CD4-positive, alpha-beta memory T cell (primary cell): ENCODE measurements at regions not wholly inside any gene's neighbourhood (a gene's known extent, or its start where the extent isn't known, plus 50 kb on each side); places are given as distances from the start of the nearest gene placed in this dataset.

Experiments used
- CTCF ChIA-PET: fragments of 350-600 bp; sonication (Branson Sonifier 250); formaldehyde crosslinking; loops from one replicate; lab custom pipeline; 2021; ENCODE audit warnings: inconsistent platforms; ENCODE audit not compliant: partially characterized antibody; lab: Charles Lee
- POLR2A ChIA-PET: fragments of 350-600 bp; sonication (Branson Sonifier 250); formaldehyde crosslinking; loops from one replicate; lab custom pipeline; 2021; ENCODE audit not compliant: partially characterized antibody; lab: Charles Lee
- DNase-seq, 5 donors: peaks; one replicate each; pipeline versions ENCODE4 v3.0.0 to v3.0.0-alpha.2; 2020 to 2022; ENCODE audit warnings: mixed read lengths in 1 of 5
- H3K27ac ChIP-seq: one replicate; pipeline ENCODE4 v1.7.0; 2013; ENCODE audit warnings: low read depth, low read length
- H3K27me3 ChIP-seq: 2 replicates; pipeline ENCODE4 v1.7.0; 2013; ENCODE audit warnings: mild to moderate bottlenecking, low read length, moderate library complexity; ENCODE audit not compliant: insufficient read depth
- H3K36me3 ChIP-seq: 2 replicates; pipeline ENCODE4 v1.7.0; 2013; ENCODE audit warnings: mild to moderate bottlenecking, low read length, moderate library complexity; ENCODE audit not compliant: insufficient read depth
- H3K4me1 ChIP-seq: 2 replicates; pipeline ENCODE4 v1.7.0; 2013; ENCODE audit warnings: mild to moderate bottlenecking, low read length, moderate library complexity; ENCODE audit not compliant: insufficient read depth
- H3K4me3 ChIP-seq, 2 donors: one replicate each; pipeline ENCODE4 v1.7.0; 2013; ENCODE audit warnings: low read length in 2 of 2, mild to moderate bottlenecking in 1 of 2
- H3K9me3 ChIP-seq, 2 donors: one replicate each; pipeline ENCODE4 v1.7.0; 2013; ENCODE audit warnings: low read length in 2 of 2, control low read depth in 1 of 2; ENCODE audit not compliant: control insufficient read depth in 1 of 2
- H3K27ac Mint-ChIP-seq, 7 donors: one replicate each; pipeline ENCODE4 v1.8.0; 2020 to 2021; ENCODE audit warnings: mixed read lengths in 7 of 7, mild to moderate bottlenecking in 6 of 7, inconsistent platforms in 3 of 7, moderate library complexity in 3 of 7
- H3K27me3 Mint-ChIP-seq, 2 donors: one replicate each; pipeline ENCODE4 v1.8.0; 2020 to 2021; ENCODE audit warnings: mixed read lengths in 2 of 2
- H3K36me3 Mint-ChIP-seq, 2 donors: one replicate each; pipeline ENCODE4 v1.8.0; 2020 to 2021; ENCODE audit warnings: mixed read lengths in 2 of 2, inconsistent platforms in 1 of 2, mild to moderate bottlenecking in 1 of 2
- H3K4me1 Mint-ChIP-seq, 4 donors: one replicate each; pipeline ENCODE4 v1.8.0; 2020 to 2021; ENCODE audit warnings: mixed read lengths in 4 of 4, mild to moderate bottlenecking in 1 of 4
- H3K4me3 Mint-ChIP-seq, 8 donors: one replicate each; pipeline ENCODE4 v1.8.0; 2020 to 2021; ENCODE audit warnings: mixed read lengths in 8 of 8, mild to moderate bottlenecking in 7 of 8, moderate library complexity in 6 of 8, inconsistent platforms in 3 of 8
- H3K9me3 Mint-ChIP-seq, 8 donors: one replicate each; pipeline ENCODE4 v1.8.0; 2020 to 2021; ENCODE audit warnings: mixed read lengths in 8 of 8, mild to moderate bottlenecking in 5 of 8, inconsistent platforms in 3 of 8, moderate library complexity in 1 of 8
- intact Hi-C: fragments of 100-400 bp; cut with micrococcal nuclease; formaldehyde crosslinking; loops from one replicate; pipeline ENCODE4 v1.15.1; 2023

- Histone ChIP-seq H3K27me3 (no peaks in the 10 kb centered on the region), H3K36me3 (no peaks in the 10 kb centered on the region), H3K4me3 (no peak overlapping the region), H3K9me3 (no peaks in the 10 kb centered on the region), H3K27ac (no peak overlapping the region), H3K4me1 (no peaks in the 10 kb centered on the region)
- ChIA-PET POLR2A (no interaction called here), CTCF (no interaction called here)
- no peak overlapping the region for H3K4me3 Mint-ChIP-seq
- H3K4me1 Mint-ChIP-seq, result peaks cover 0 to 2% (median 0%) of the 10 kb centered on the region in 4 donors
- no peak for DNase-seq
- no peak overlapping the region for H3K27ac Mint-ChIP-seq
- peaks cover 0 to 3% (median 0%) of the 10 kb centered on the region in 8 donors for H3K9me3 Mint-ChIP-seq
- intact Hi-C loops, result no loop called here
- H3K27me3 Mint-ChIP-seq, result no peaks in the 10 kb centered on the region
- H3K36me3 Mint-ChIP-seq, result no peaks in the 10 kb centered on the region
Observed at GRCh38 chr2:15766911-15767597, 173.3 kb upstream of the MYCN start.

- no peaks in the 10 kb centered on the region for H3K9me3 ChIP-seq
- H3K4me3 ChIP-seq, result no peak overlapping the region
- no peak overlapping the region for H3K4me3 Mint-ChIP-seq
- intact Hi-C loops, result no loop called here
- no peak for DNase-seq
- no peaks in the 10 kb centered on the region for H3K36me3 ChIP-seq
- H3K36me3 Mint-ChIP-seq, result no peaks in the 10 kb centered on the region
- H3K27ac ChIP-seq, result no peak overlapping the region
- H3K4me1 Mint-ChIP-seq, result peaks cover 0 to 2% (median 0%) of the 10 kb centered on the region in 4 donors
- CTCF ChIA-PET, result no interaction called here
- no peak overlapping the region for H3K27ac Mint-ChIP-seq
- no peaks in the 10 kb centered on the region for H3K4me1 ChIP-seq
- peaks cover 0 to 3% (median 0%) of the 10 kb centered on the region in 8 donors for H3K9me3 Mint-ChIP-seq
- POLR2A ChIA-PET, result no interaction called here
- H3K27me3 ChIP-seq, result no peaks in the 10 kb centered on the region
- H3K27me3 Mint-ChIP-seq, result no peaks in the 10 kb centered on the region
Observed at GRCh38 chr2:15767679-15768078, 172.7 kb upstream of the MYCN start.

GRCh38 chr2:15768142-15768541 is 172.2 kb upstream of the MYCN start:
- Mint-ChIP-seq H3K36me3 (no peaks in the 10 kb centered on the region), H3K9me3 (peaks cover 0 to 3% (median 0%) of the 10 kb centered on the region in 8 donors), H3K27me3 (no peaks in the 10 kb centered on the region), H3K4me3 (no peak overlapping the region), H3K4me1 (peaks cover 0 to 2% (median 0%) of the 10 kb centered on the region in 4 donors), H3K27ac (no peak overlapping the region)
- POLR2A ChIA-PET, result no interaction called here
- intact Hi-C loops, result no loop called here
- no peaks in the 10 kb centered on the region for H3K27me3 ChIP-seq
- H3K4me1 ChIP-seq, result no peaks in the 10 kb centered on the region
- H3K27ac ChIP-seq, result no peak overlapping the region
- no peaks in the 10 kb centered on the region for H3K9me3 ChIP-seq
- CTCF ChIA-PET, result no interaction called here
- H3K36me3 ChIP-seq, result no peaks in the 10 kb centered on the region
- no peak overlapping the region for H3K4me3 ChIP-seq
- DNase-seq, result no peak

- Mint-ChIP-seq H3K36me3 (no peaks in the 10 kb centered on the region), H3K27ac (no peak overlapping the region), H3K4me1 (peaks cover 0 to 2% (median 0%) of the 10 kb centered on the region in 4 donors), H3K4me3 (no peak overlapping the region), H3K9me3 (peaks cover 0 to 3% (median 0%) of the 10 kb centered on the region in 8 donors), H3K27me3 (no peaks in the 10 kb centered on the region)
- POLR2A ChIA-PET, result no interaction called here
- Histone ChIP-seq H3K36me3 (no peaks in the 10 kb centered on the region), H3K9me3 (no peaks in the 10 kb centered on the region), H3K27me3 (no peaks in the 10 kb centered on the region), H3K4me3 (no peak overlapping the region), H3K27ac (no peak overlapping the region), H3K4me1 (no peaks in the 10 kb centered on the region)
- intact Hi-C loops, result no loop called here
- no peak for DNase-seq
- CTCF ChIA-PET, result no interaction called here
Observed at GRCh38 chr2:15768615-15769014, 171.7 kb upstream of the MYCN start.

- H3K4me1 Mint-ChIP-seq, result peaks cover 0 to 2% (median 0%) of the 10 kb centered on the region in 4 donors
- Histone ChIP-seq H3K27me3 (no peaks in the 10 kb centered on the region), H3K27ac (no peak overlapping the region), H3K36me3 (no peaks in the 10 kb centered on the region), H3K9me3 (no peaks in the 10 kb centered on the region), H3K4me1 (no peaks in the 10 kb centered on the region), H3K4me3 (no peak overlapping the region)
- ChIA-PET CTCF (no interaction called here), POLR2A (no interaction called here)
- no peak overlapping the region for H3K4me3 Mint-ChIP-seq
- H3K9me3 Mint-ChIP-seq, result peaks cover 0 to 3% (median 0%) of the 10 kb centered on the region in 8 donors
- no peaks in the 10 kb centered on the region for H3K27me3 Mint-ChIP-seq
- H3K27ac Mint-ChIP-seq, result no peak overlapping the region
- intact Hi-C loops, result no loop called here
- H3K36me3 Mint-ChIP-seq, result no peaks in the 10 kb centered on the region
- DNase-seq, result no peak
Observed at GRCh38 chr2:15769235-15769634, 171.1 kb upstream of the MYCN start.

- Histone ChIP-seq H3K4me1 (no peaks in the 10 kb centered on the region), H3K4me3 (no peak overlapping the region), H3K36me3 (no peaks in the 10 kb centered on the region), H3K27ac (no peak overlapping the region), H3K27me3 (no peaks in the 10 kb centered on the region), H3K9me3 (no peaks in the 10 kb centered on the region)
- H3K4me3 Mint-ChIP-seq, result no peak overlapping the region
- ChIA-PET POLR2A (no interaction called here), CTCF (no interaction called here)
- peaks cover 0 to 3% (median 0%) of the 10 kb centered on the region in 8 donors for H3K9me3 Mint-ChIP-seq
- no peak for DNase-seq
- peaks cover 0 to 2% (median 0%) of the 10 kb centered on the region in 4 donors for H3K4me1 Mint-ChIP-seq
- intact Hi-C loops, result no loop called here
- H3K27ac Mint-ChIP-seq, result no peak overlapping the region
- H3K36me3 Mint-ChIP-seq, result no peaks in the 10 kb centered on the region
- no peaks in the 10 kb centered on the region for H3K27me3 Mint-ChIP-seq
Observed at GRCh38 chr2:15769676-15770547, 170.4 kb upstream of the MYCN start.

GRCh38 chr2:15770606-15771005 is 169.7 kb upstream of the MYCN start:
- H3K27ac Mint-ChIP-seq, result no peak overlapping the region
- no peaks in the 10 kb centered on the region for H3K36me3 Mint-ChIP-seq
- H3K36me3 ChIP-seq, result no peaks in the 10 kb centered on the region
- H3K9me3 Mint-ChIP-seq, result peaks cover 0 to 3% (median 0%) of the 10 kb centered on the region in 8 donors
- no peaks in the 10 kb centered on the region for H3K27me3 ChIP-seq
- intact Hi-C loops, result no loop called here
- H3K27me3 Mint-ChIP-seq, result no peaks in the 10 kb centered on the region
- ChIA-PET POLR2A (no interaction called here), CTCF (no interaction called here)
- no peak for DNase-seq
- H3K4me3 ChIP-seq, result no peak overlapping the region
- no peak overlapping the region for H3K4me3 Mint-ChIP-seq
- no peaks in the 10 kb centered on the region for H3K4me1 ChIP-seq
- H3K9me3 ChIP-seq, result no peaks in the 10 kb centered on the region
- H3K4me1 Mint-ChIP-seq, result peaks cover 0 to 2% (median 0%) of the 10 kb centered on the region in 4 donors
- no peak overlapping the region for H3K27ac ChIP-seq
